CD14-positive monocyte (primary cell): ENCODE measurements at regions not wholly inside any gene's neighbourhood (a gene's known extent, or its start where the extent isn't known, plus 50 kb on each side); places are given as distances from the start of the nearest gene placed in this dataset.

Experiments used
- DNase-seq, 3 donors: peaks; one replicate each; pipeline ENCODE4 v3.0.0-alpha.2; 2011 to 2022
- H2AFZ ChIP-seq: 2 replicates; pipeline ENCODE4 v1.6.0; 2012; ENCODE audit warnings: mild to moderate bottlenecking, low read depth, low read length, inconsistent platforms; ENCODE audit not compliant: insufficient read depth, poor library complexity, severe bottlenecking
- H3K27ac ChIP-seq, 2 donors: 1 replicate in 1 of 2; 2 replicates in 1 of 2; pipeline ENCODE4 v1.5.1; 2012 to 2013; ENCODE audit warnings: low read length in 2 of 2, control low read depth in 1 of 2, inconsistent platforms in 1 of 2, low read depth in 1 of 2, mild to moderate bottlenecking in 1 of 2
- H3K27me3 ChIP-seq, 2 donors: one replicate each; pipeline versions ENCODE4 v1.6.0 to v1.6.1; 2011 to 2013; ENCODE audit warnings: low read length in 2 of 2; ENCODE audit not compliant: control insufficient read depth in 2 of 2, insufficient read depth in 2 of 2
- H3K36me3 ChIP-seq, 2 donors: replicated peaks in 1 of 2; 1 replicate in 1 of 2; 2 replicates in 1 of 2; pipeline versions ENCODE4 v1.5.1 to v1.6.1; 2012 to 2013; ENCODE audit warnings: low read length in 2 of 2, control low read depth in 1 of 2, inconsistent platforms in 1 of 2, mild to moderate bottlenecking in 1 of 2; ENCODE audit not compliant: insufficient read depth in 2 of 2, control insufficient read depth in 1 of 2
- H3K4me1 ChIP-seq, 2 donors: 1 replicate in 1 of 2; 2 replicates in 1 of 2; pipeline versions ENCODE4 v1.5.1 to v1.6.1; 2012 to 2013; ENCODE audit warnings: low read length in 2 of 2, control low read depth in 1 of 2, inconsistent platforms in 1 of 2, mild to moderate bottlenecking in 1 of 2, moderate library complexity in 1 of 2; ENCODE audit not compliant: insufficient read depth in 2 of 2, control insufficient read depth in 1 of 2
- H3K4me2 ChIP-seq: replicated peaks from 2 replicates; pipeline ENCODE3; 2012; ENCODE audit warnings: low read length, moderate library complexity, mild to moderate bottlenecking; ENCODE audit not compliant: poor library complexity, severe bottlenecking; ENCODE audit errors: extremely low read depth
- H3K4me3 ChIP-seq, 3 experiments: fragments of 200-600 bp in 1 of 3; sonication (generic) in 1 of 3; replicated peaks in 1 of 3; 1 replicate in 2 of 3; 2 replicates in 1 of 3; pipeline ENCODE4 v1.5.1; 2011 to 2013; ENCODE audit warnings: low read length in 3 of 3, mild to moderate bottlenecking in 3 of 3, control low read depth in 2 of 3, low read depth in 2 of 3, inconsistent platforms in 1 of 3, moderate library complexity in 1 of 3
- H3K79me2 ChIP-seq: 2 replicates; pipeline ENCODE4 v1.6.0; 2012; ENCODE audit warnings: mild to moderate bottlenecking, control low read depth, inconsistent platforms, low read length, moderate library complexity; ENCODE audit not compliant: insufficient read depth
- H3K9ac ChIP-seq: 2 replicates; pipeline ENCODE4 v1.6.0; 2017; ENCODE audit warnings: low read length, mild to moderate bottlenecking; ENCODE audit not compliant: insufficient read depth, poor library complexity, severe bottlenecking
- H3K9me3 ChIP-seq, 2 donors: replicated peaks in 1 of 2; 1 replicate in 1 of 2; 2 replicates in 1 of 2; pipeline versions ENCODE4 v1.5.1 to v1.6.1; 2012 to 2013; ENCODE audit warnings: low read length in 2 of 2, control low read depth in 1 of 2; ENCODE audit not compliant: control insufficient read depth in 1 of 2, insufficient read depth in 1 of 2
- H4K20me1 ChIP-seq: 2 replicates; pipeline ENCODE4 v1.6.0; 2012; ENCODE audit warnings: mild to moderate bottlenecking, low read length, control low read depth, moderate library complexity; ENCODE audit not compliant: insufficient read depth
- H3K27ac Mint-ChIP-seq, 7 donors: one replicate each; pipeline ENCODE4 v1.8.0; 2020; ENCODE audit warnings: mild to moderate bottlenecking in 7 of 7, mixed read lengths in 7 of 7, moderate library complexity in 6 of 7, inconsistent platforms in 2 of 7
- H3K27me3 Mint-ChIP-seq, 3 donors: one replicate each; pipeline ENCODE4 v1.8.0; 2021 to 2022; ENCODE audit warnings: low read depth in 3 of 3, mild to moderate bottlenecking in 3 of 3, mixed read lengths in 3 of 3, moderate library complexity in 3 of 3, inconsistent platforms in 1 of 3
- H3K36me3 Mint-ChIP-seq, 2 donors: one replicate each; pipeline ENCODE4 v1.8.0; 2020; ENCODE audit warnings: mixed read lengths in 2 of 2, inconsistent platforms in 1 of 2, mild to moderate bottlenecking in 1 of 2
- H3K4me1 Mint-ChIP-seq: one replicate; pipeline ENCODE4 v1.8.0; 2020; ENCODE audit warnings: mild to moderate bottlenecking, mixed read lengths
- H3K4me3 Mint-ChIP-seq, 2 donors: one replicate each; pipeline ENCODE4 v1.8.0; 2020; ENCODE audit warnings: mild to moderate bottlenecking in 2 of 2, mixed read lengths in 2 of 2, moderate library complexity in 1 of 2
- H3K9me3 Mint-ChIP-seq, 7 donors: one replicate each; pipeline ENCODE4 v1.8.0; 2020 to 2022; ENCODE audit warnings: mixed read lengths in 7 of 7, mild to moderate bottlenecking in 6 of 7, moderate library complexity in 6 of 7, inconsistent platforms in 2 of 7
- WGBS: methylation state at CpG from one replicate; pipeline ENCODE4 v1.1.5; 2013; ENCODE audit warnings: missing lambda C conversion rate; ENCODE audit not compliant: insufficient coverage; 5-methylcytosine and 5-hydroxymethylcytosine counted together
- intact Hi-C, 2 donors: fragments of 100-400 bp; cut with micrococcal nuclease; formaldehyde crosslinking; loops; one replicate each; pipeline versions ENCODE4 v1.15.0 to v1.15.1; 2023
- TF ChIP-seq, protein P1 (sequence below): fragments of 200-600 bp; IDR thresholded peaks from one replicate; pipeline ENCODE4 v1.8.0; 2022; ENCODE audit warnings: antibody characterized with exemption, mild to moderate bottlenecking

DNA sequence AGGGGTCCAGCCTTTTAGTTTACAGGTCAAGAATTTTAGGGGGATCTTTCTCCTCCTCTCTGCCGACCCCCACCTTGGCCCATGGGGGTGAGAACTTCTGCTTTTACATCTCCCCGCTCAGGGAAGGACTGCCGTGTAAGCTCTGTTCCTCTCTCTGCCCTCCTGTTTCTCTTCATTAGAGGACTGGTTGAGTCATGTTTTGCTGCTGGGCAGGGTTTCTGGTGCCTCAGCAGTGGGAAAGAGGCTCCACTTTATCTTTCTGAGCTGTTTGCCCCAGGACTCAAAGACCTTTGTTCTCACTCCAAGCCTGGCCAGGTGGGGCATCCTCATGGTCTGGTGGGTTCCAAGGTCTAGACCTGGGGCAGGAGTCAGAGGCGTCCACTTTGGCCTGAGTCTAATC is 93.0 kb downstream of the UTP18 start:
- WGBS: no CpG with 5 or more reads among the region's 4 CpGs
- Mint-ChIP-seq H3K27ac (no peak overlapping the region), H3K9me3 (peaks cover 0 to 3% (median 0%) of the 10 kb centered on the region in 7 donors), H3K27me3 (peaks cover 10 to 21% (median 15%) of the 10 kb centered on the region in 3 donors), H3K36me3 (no peaks in the 10 kb centered on the region), H3K4me3 (no peak overlapping the region), H3K4me1 (peaks cover 11% of the 10 kb centered on the region)
- no peak overlapping the region for H2AFZ ChIP-seq
- H3K9ac ChIP-seq: no peak overlapping the region
- H3K79me2 ChIP-seq: no peaks in the 10 kb centered on the region
- DNase-seq: no peak
- H4K20me1 ChIP-seq: no peaks in the 10 kb centered on the region
- TF ChIP-seq, protein P1, sequence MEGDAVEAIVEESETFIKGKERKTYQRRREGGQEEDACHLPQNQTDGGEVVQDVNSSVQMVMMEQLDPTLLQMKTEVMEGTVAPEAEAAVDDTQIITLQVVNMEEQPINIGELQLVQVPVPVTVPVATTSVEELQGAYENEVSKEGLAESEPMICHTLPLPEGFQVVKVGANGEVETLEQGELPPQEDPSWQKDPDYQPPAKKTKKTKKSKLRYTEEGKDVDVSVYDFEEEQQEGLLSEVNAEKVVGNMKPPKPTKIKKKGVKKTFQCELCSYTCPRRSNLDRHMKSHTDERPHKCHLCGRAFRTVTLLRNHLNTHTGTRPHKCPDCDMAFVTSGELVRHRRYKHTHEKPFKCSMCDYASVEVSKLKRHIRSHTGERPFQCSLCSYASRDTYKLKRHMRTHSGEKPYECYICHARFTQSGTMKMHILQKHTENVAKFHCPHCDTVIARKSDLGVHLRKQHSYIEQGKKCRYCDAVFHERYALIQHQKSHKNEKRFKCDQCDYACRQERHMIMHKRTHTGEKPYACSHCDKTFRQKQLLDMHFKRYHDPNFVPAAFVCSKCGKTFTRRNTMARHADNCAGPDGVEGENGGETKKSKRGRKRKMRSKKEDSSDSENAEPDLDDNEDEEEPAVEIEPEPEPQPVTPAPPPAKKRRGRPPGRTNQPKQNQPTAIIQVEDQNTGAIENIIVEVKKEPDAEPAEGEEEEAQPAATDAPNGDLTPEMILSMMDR: no peak
- no peak overlapping the region for H3K4me2 ChIP-seq
- no peaks in the 10 kb centered on the region for H3K27me3 ChIP-seq
- H3K27ac ChIP-seq: no peak overlapping the region
- no peaks in the 10 kb centered on the region for H3K4me1 ChIP-seq
- no peaks in the 10 kb centered on the region for H3K36me3 ChIP-seq
- H3K9me3 ChIP-seq: no peaks in the 10 kb centered on the region
- H3K4me3 ChIP-seq: no peak overlapping the region
- intact Hi-C loops: no loop called here

DNA sequence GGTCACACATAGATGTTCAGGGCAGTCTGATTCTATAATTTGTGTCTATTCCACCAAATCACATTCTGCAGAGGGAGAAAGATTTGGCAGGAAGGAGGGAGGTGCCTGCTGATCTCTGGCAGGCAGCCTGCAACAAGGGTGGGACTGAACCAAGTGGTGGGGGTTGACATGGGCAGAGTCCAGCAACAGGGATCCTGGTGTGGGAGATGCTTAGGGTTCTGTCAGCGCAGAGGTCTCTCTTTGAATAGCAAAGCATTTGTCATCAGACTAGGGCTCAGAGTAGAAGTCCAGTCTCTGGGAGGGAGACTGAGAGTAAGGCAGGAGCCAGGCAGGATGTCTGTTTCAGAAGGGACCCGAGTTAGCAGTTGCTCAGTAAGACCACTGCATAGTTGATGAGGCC is 94.6 kb downstream of the UTP18 start:
- TF ChIP-seq, protein P1: no peak
- WGBS: 100% methylated on average over 1 of the region's 2 CpGs
- peak overlapping the region in 1 of 7 donors; percentile 22 for H3K27ac Mint-ChIP-seq

More for the DNA sequence above, 94.6 kb downstream of the UTP18 start:
- Histone ChIP-seq H3K27ac (no peak overlapping the region), H3K4me3 (no peak overlapping the region), H3K4me2 (no peak overlapping the region), H3K36me3 (no peaks in the 10 kb centered on the region), H3K4me1 (no peaks in the 10 kb centered on the region), H3K79me2 (no peaks in the 10 kb centered on the region), H2AFZ (no peak overlapping the region), H3K27me3 (no peaks in the 10 kb centered on the region), H4K20me1 (no peaks in the 10 kb centered on the region), H3K9ac (no peak overlapping the region), H3K9me3 (no peaks in the 10 kb centered on the region)
- H3K4me3 Mint-ChIP-seq: peak overlapping the region in 1 of 2 donors; percentile 9
- peaks cover 11% of the 10 kb centered on the region for H3K4me1 Mint-ChIP-seq
- peaks cover 11 to 18% (median 16%) of the 10 kb centered on the region in 3 donors for H3K27me3 Mint-ChIP-seq
- peaks cover 0 to 5% (median 0%) of the 10 kb centered on the region in 7 donors for H3K9me3 Mint-ChIP-seq
- intact Hi-C loops: no loop called here
- no peaks in the 10 kb centered on the region for H3K36me3 Mint-ChIP-seq
- DNase-seq: no peak
